ENCODE measurements at regions not wholly inside any gene's neighbourhood (a gene's known extent, or its start where the extent isn't known, plus 50 kb on each side); places are given as distances from the start of the nearest gene placed in this dataset.

DNA sequence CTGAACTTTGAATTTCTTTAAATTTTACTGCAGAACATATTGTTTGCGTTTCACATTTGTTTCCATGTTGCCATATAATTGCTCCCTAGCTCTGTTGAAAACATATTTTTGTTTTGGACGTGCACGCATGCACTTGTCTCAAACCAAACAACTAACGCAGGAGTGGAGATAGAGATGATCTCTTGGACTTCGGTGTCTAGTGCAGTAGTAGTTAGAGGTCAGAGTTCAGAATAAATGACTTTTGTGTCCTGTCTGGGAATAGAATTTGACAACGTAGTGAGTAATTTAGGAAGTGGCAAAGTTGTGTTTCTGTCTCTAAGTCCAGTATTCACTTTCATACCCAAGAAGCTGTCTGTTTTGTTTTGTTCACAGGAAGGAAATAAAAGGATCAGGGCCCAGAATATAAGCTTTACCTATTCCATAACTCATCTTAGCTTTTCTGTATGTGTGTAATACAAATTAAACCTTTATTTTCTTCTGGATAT is 173.8 kb downstream of the AEBP2 start:
- no peak overlapping the region for H3K14ac ChIP-seq (replicated peaks; ENCODE audit: low read depth, low read length)
- no peak overlapping the region for H4K91ac ChIP-seq (ENCODE audit: insufficient read depth, low read depth, low read length)
- dilution Hi-C loops (cut with HindIII; ENCODE audit: low sequenced_read_pairs, unreplicated experiment), result no loop called here
- H2AFZ ChIP-seq (replicated peaks; ENCODE audit: low read length, poor library complexity), result no peak overlapping the region
- no peak overlapping the region for H3K18ac ChIP-seq (ENCODE audit: low read depth, low read length)
- H3K9ac ChIP-seq (ENCODE audit: low read depth, low read length), result no peak overlapping the region
- H2BK20ac ChIP-seq (ENCODE audit: low read depth, low read length), result no peak overlapping the region
- H3K79me1 ChIP-seq (ENCODE audit: low read depth in 1 of 2, low read length in 2 of 2), result no peaks in the 10 kb centered on the region
- in situ Hi-C loops (cut with MboI; ENCODE audit: low sequenced_read_pairs), result no loop called here
- H3K4me3 ChIP-seq (ENCODE audit: insufficient read depth, low read depth, low read length), result no peak overlapping the region
- H3K4me1 ChIP-seq (ENCODE audit: control insufficient read depth, insufficient read depth, low read length), result no peaks in the 10 kb centered on the region
- H4K8ac ChIP-seq (ENCODE audit: low read depth in 2 of 2, low read length in 2 of 2), result no peak overlapping the region
- H3K27me3 ChIP-seq (ENCODE audit: control insufficient read depth, insufficient read depth, low read length), result no peaks in the 10 kb centered on the region
- ATAC-seq (ENCODE audit: low read depth), result no peak
- no peaks in the 10 kb centered on the region for H3K36me3 ChIP-seq (ENCODE audit: control insufficient read depth, insufficient read depth, low read length)
- TF ChIP-seq MAZ (IDR thresholded peaks at IDR 0.05; ENCODE audit: borderline replicate concordance, low read depth, low read length) (no peak), MAFK (IDR thresholded peaks at IDR 0.05; ENCODE audit: low read depth, low read length) (no peak)
- TF ChIP-seq, protein P1, sequence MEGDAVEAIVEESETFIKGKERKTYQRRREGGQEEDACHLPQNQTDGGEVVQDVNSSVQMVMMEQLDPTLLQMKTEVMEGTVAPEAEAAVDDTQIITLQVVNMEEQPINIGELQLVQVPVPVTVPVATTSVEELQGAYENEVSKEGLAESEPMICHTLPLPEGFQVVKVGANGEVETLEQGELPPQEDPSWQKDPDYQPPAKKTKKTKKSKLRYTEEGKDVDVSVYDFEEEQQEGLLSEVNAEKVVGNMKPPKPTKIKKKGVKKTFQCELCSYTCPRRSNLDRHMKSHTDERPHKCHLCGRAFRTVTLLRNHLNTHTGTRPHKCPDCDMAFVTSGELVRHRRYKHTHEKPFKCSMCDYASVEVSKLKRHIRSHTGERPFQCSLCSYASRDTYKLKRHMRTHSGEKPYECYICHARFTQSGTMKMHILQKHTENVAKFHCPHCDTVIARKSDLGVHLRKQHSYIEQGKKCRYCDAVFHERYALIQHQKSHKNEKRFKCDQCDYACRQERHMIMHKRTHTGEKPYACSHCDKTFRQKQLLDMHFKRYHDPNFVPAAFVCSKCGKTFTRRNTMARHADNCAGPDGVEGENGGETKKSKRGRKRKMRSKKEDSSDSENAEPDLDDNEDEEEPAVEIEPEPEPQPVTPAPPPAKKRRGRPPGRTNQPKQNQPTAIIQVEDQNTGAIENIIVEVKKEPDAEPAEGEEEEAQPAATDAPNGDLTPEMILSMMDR (conservative IDR thresholded peaks at IDR 0.05; ENCODE audit: low read depth, low read length), result no peak
- no peak overlapping the region for H3K56ac ChIP-seq (ENCODE audit: extremely low read depth, insufficient read depth, low read length)
- BruUV-seq (replicated peaks), result no TSS peak
- no peak overlapping the region for H4K5ac ChIP-seq (ENCODE audit: low read depth, low read length)
- H3K4ac ChIP-seq (ENCODE audit: low read depth, low read length), result no peak overlapping the region
- H3K9me1 ChIP-seq (ENCODE audit: insufficient read depth, low read length), result no peaks in the 10 kb centered on the region
- no peak for DNase-seq
- H3K9me3 ChIP-seq (ENCODE audit: control insufficient read depth, insufficient read depth, low read length), result peaks cover 2% of the 10 kb centered on the region; the same call in 1 of the 2 replicates
- ChIA-PET CTCF (interaction anchor here (0.6 to 0.9 kb wide), 2 partner anchors 117 to 725 kb away, joined by 3 to 12 read pairs; no protein-coding TSS in a partner anchor), POLR2A (ENCODE audit: unreplicated experiment) (no interaction called here)
- no peak overlapping the region for H3K27ac ChIP-seq (ENCODE audit: insufficient read depth, low read length)
- no CpG with 5 or more reads among the region's 6 CpGs for WGBS, 2 experiments (ENCODE audit: extremely low coverage in 2 of 2, insufficient read length in 1 of 2)
- no peak overlapping the region for H2BK5ac ChIP-seq (ENCODE audit: low read depth, low read length, poor library complexity, severe bottlenecking)
- no peak overlapping the region for H2AK5ac ChIP-seq (ENCODE audit: low read depth, low read length)
- H3K4me2 ChIP-seq (ENCODE audit: low read depth, low read length), result no peak overlapping the region
- no peaks in the 10 kb centered on the region for H4K20me1 ChIP-seq (ENCODE audit: insufficient read depth, low read length)
- no peak overlapping the region for H3K23ac ChIP-seq (ENCODE audit: low read depth, low read length)
- no peak overlapping the region for H2BK15ac ChIP-seq (ENCODE audit: low read depth, low read length)
- H2BK120ac ChIP-seq (ENCODE audit: low read depth, low read length), result no peak overlapping the region
- intact Hi-C loops (cut with micrococcal nuclease), result no loop called here
- no peak overlapping the region for H2AK9ac ChIP-seq (replicated peaks; ENCODE audit: low read depth, low read length, poor library complexity)
